NCI-H1092 treated with DMSO at 0.1 percent for 48 hours (cell line): ENCODE measurements at regions not wholly inside any gene's neighbourhood (a gene's known extent, or its start where the extent isn't known, plus 50 kb on each side); places are given as distances from the start of the nearest gene placed in this dataset.
"Not testable (repeated sequence)": the region's sequence is repeated elsewhere in the genome, so short reads cannot be mapped to it uniquely, and the experiment has no call there.

Experiments used
- DNase-seq: peaks from one replicate; lab custom pipeline; 2025; lab: John Stamatoyannopoulos, UW

GRCh38 chr2:199216253-199216652, 241.5 kb downstream of the SATB2 start:
- no peak for DNase-seq

GRCh38 chr2:199207011-199207410, 250.7 kb downstream of the SATB2 start:
- no peak for DNase-seq

- DNase-seq = no peak
Observed at GRCh38 chr2:199206536-199206935, 251.2 kb downstream of the SATB2 start.

GRCh38 chr2:199202964-199203363, 254.8 kb downstream of the SATB2 start:
- no peak for DNase-seq

- no peak for DNase-seq
Observed at GRCh38 chr2:199201539-199201938, 256.2 kb downstream of the SATB2 start.

GRCh38 chr2:199199797-199200196, 257.9 kb downstream of the SATB2 start:
- DNase-seq = no peak

GRCh38 chr2:199197448-199197847, 260.3 kb downstream of the SATB2 start:
- no peak for DNase-seq

GRCh38 chr2:199196686-199197085, 261.1 kb downstream of the SATB2 start:
- DNase-seq = no peak

GRCh38 chr2:199195927-199196502, 261.7 kb downstream of the SATB2 start:
- DNase-seq = no peak

- DNase-seq = no peak
Observed at GRCh38 chr2:199191461-199191860, 266.3 kb downstream of the SATB2 start.

GRCh38 chr2:199189229-199189628, 268.5 kb downstream of the SATB2 start:
- DNase-seq = no peak

- DNase-seq = no peak
Observed at GRCh38 chr2:199186301-199186751, 271.4 kb downstream of the SATB2 start.

GRCh38 chr2:199185174-199185573, 272.6 kb downstream of the SATB2 start:
- DNase-seq = not testable (repeated sequence)

GRCh38 chr2:199163613-199164458, 293.9 kb downstream of the SATB2 start:
- DNase-seq = no peak

- no peak for DNase-seq
Observed at GRCh38 chr2:199160677-199161465, 296.9 kb downstream of the SATB2 start.

- DNase-seq = no peak
Observed at GRCh38 chr2:199160081-199160480, 297.7 kb downstream of the SATB2 start.

GRCh38 chr2:199148076-199148845, 309.5 kb downstream of the SATB2 start:
- DNase-seq = no peak

- no peak for DNase-seq
Observed at GRCh38 chr2:199147216-199147615, 310.5 kb downstream of the SATB2 start.

- DNase-seq = no peak
Observed at GRCh38 chr2:199144546-199144945, 313.2 kb downstream of the SATB2 start.

- DNase-seq = no peak
Observed at GRCh38 chr2:199144036-199144435, 313.7 kb downstream of the SATB2 start.

GRCh38 chr2:199136681-199137080, 321.1 kb downstream of the SATB2 start:
- DNase-seq = no peak

- DNase-seq = no peak
Observed at GRCh38 chr2:199136242-199136641, 321.5 kb downstream of the SATB2 start.
